ENCODE measurements at regions not wholly inside any gene's neighbourhood (a gene's known extent, or its start where the extent isn't known, plus 50 kb on each side); places are given as distances from the start of the nearest gene placed in this dataset.

- no peak for TF ChIP-seq POLR2A (IDR thresholded peaks at IDR 0.05)
- no peak for TF ChIP-seq CTCF (IDR thresholded peaks at IDR 0.05)
- Histone ChIP-seq H3K27me3 (no peaks in the 10 kb centered on the region), H3K36me3 (no peaks in the 10 kb centered on the region), H3K9me3 (no peaks in the 10 kb centered on the region), H3K27ac (no peak overlapping the region), H3K4me3 (no peak overlapping the region), H3K4me1 (no peaks in the 10 kb centered on the region)
- no peak for DNase-seq
- intact Hi-C loops (cut with DNase I; ENCODE audit: low total_unique reads), result no loop called here
These were observed 94.3 kb upstream of the SORCS3 start for GRCh38 chr10:104546756-104547155.

- intact Hi-C loops (cut with DNase I; ENCODE audit: low total_unique reads), result no loop called here
- DNase-seq, result no peak
These were observed 93.0 kb upstream of the SORCS3 start for GRCh38 chr10:104548090-104548489.

GRCh38 chr10:104556831-104557230 is 84.3 kb upstream of the SORCS3 start:
- no peaks in the 10 kb centered on the region for H3K36me3 ChIP-seq
- no peaks in the 10 kb centered on the region for H3K9me3 ChIP-seq
- no peak for DNase-seq
- intact Hi-C loops (cut with DNase I; ENCODE audit: low total_unique reads), result no loop called here
- no peak overlapping the region for H3K27ac ChIP-seq
- H3K4me3 ChIP-seq, result no peak overlapping the region
- TF ChIP-seq POLR2A (IDR thresholded peaks at IDR 0.05) (no peak), CTCF (IDR thresholded peaks at IDR 0.05) (no peak)
- H3K4me1 ChIP-seq, result no peaks in the 10 kb centered on the region
- no peaks in the 10 kb centered on the region for H3K27me3 ChIP-seq

More at GRCh38 chr10:104548090-104548489, 93.0 kb upstream of the SORCS3 start:
- H3K4me3 ChIP-seq, result no peak overlapping the region
- no peak for TF ChIP-seq CTCF (IDR thresholded peaks at IDR 0.05)
- TF ChIP-seq POLR2A (IDR thresholded peaks at IDR 0.05), result no peak
- H3K4me1 ChIP-seq, result no peaks in the 10 kb centered on the region
- no peaks in the 10 kb centered on the region for H3K9me3 ChIP-seq
- no peaks in the 10 kb centered on the region for H3K36me3 ChIP-seq
- H3K27ac ChIP-seq, result no peak overlapping the region
- H3K27me3 ChIP-seq, result no peaks in the 10 kb centered on the region

GRCh38 chr10:104557966-104558365 is 83.1 kb upstream of the SORCS3 start:
- DNase-seq, result no peak

GRCh38 chr10:104559935-104560334 is 81.2 kb upstream of the SORCS3 start:
- H3K4me1 ChIP-seq, result no peaks in the 10 kb centered on the region
- no peaks in the 10 kb centered on the region for H3K36me3 ChIP-seq
- H3K27ac ChIP-seq, result no peak overlapping the region
- TF ChIP-seq POLR2A (IDR thresholded peaks at IDR 0.05) (no peak), CTCF (IDR thresholded peaks at IDR 0.05) (no peak)
- H3K9me3 ChIP-seq, result no peaks in the 10 kb centered on the region
- no peaks in the 10 kb centered on the region for H3K27me3 ChIP-seq
- no peak overlapping the region for H3K4me3 ChIP-seq
- DNase-seq, result no peak
- intact Hi-C loops (cut with DNase I; ENCODE audit: low total_unique reads), result no loop called here

More at GRCh38 chr10:104557966-104558365, 83.1 kb upstream of the SORCS3 start:
- H3K4me3 ChIP-seq, result no peak overlapping the region
- H3K36me3 ChIP-seq, result no peaks in the 10 kb centered on the region
- TF ChIP-seq POLR2A (IDR thresholded peaks at IDR 0.05) (no peak), CTCF (IDR thresholded peaks at IDR 0.05) (no peak)
- no peaks in the 10 kb centered on the region for H3K27me3 ChIP-seq
- no peak overlapping the region for H3K27ac ChIP-seq
- intact Hi-C loops (cut with DNase I; ENCODE audit: low total_unique reads), result no loop called here
- no peaks in the 10 kb centered on the region for H3K4me1 ChIP-seq
- H3K9me3 ChIP-seq, result no peaks in the 10 kb centered on the region
